Panc1 (cell line): ENCODE measurements at regions not wholly inside any gene's neighbourhood (a gene's known extent, or its start where the extent isn't known, plus 50 kb on each side); places are given as distances from the start of the nearest gene placed in this dataset.

Experiments used
- POLR2AphosphoS5 ChIP-seq: IDR thresholded peaks from 2 replicates; pipeline ENCODE4 v1.6.1; 2012; ENCODE audit warnings: mild to moderate bottlenecking, low read depth, low read length, moderate library complexity
- TCF7L2 ChIP-seq: IDR thresholded peaks from 2 replicates; pipeline ENCODE4 v1.6.1; 2011; ENCODE audit warnings: mild to moderate bottlenecking, low read depth, low read length, inconsistent platforms
- TF ChIP-seq, protein P1 (sequence below), 2 experiments: IDR thresholded peaks; 2 replicates each; pipeline ENCODE4 v1.6.1; 2011 to 2012; ENCODE audit warnings: low read depth in 2 of 2, control low read depth in 1 of 2, low read length in 1 of 2, mild to moderate bottlenecking in 1 of 2, moderate library complexity in 1 of 2; ENCODE audit not compliant: insufficient read depth in 1 of 2
- TF ChIP-seq, protein P2 (sequence below): fragments of 450-650 bp; IDR thresholded peaks from 2 replicates; pipeline ENCODE4 v1.5.1; 2017; ENCODE audit warnings: mild to moderate bottlenecking

DNA sequence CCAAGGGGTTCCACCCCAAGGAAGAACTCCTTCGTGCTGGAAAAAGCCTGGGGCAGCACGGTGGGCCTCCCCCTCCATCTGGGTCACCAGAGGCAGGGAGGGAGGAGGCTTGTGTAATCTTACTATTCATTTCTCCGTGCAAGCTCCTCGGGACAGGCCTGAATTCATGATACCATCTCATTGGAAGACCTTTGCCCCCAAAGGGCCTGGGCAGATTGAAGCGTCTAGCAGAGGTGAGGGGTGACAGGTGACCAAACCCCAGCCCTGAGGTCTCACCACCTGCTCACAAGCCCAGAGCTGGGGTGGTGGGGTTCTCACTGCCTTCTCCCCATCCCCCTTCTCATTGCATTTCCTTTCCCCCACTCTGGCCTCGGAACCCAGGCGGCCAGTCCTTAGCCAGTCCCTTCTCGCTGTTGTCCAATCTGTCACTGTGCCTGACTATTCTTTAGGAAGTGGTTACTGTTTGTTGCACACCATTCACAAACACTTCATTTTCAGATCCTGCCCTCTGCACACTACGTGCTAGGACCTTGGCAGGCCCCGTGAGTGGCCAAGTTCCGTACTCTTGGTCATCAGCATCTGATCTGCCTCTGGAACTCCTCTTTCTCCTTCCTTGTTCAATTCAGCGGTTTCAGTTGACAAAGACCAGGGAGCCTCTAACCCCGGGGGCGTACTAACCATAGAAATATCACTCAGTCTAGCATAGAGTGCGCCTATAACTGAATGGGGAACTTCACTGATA, 137.1 kb downstream of the LY86 start:
- TF ChIP-seq, protein P1, sequence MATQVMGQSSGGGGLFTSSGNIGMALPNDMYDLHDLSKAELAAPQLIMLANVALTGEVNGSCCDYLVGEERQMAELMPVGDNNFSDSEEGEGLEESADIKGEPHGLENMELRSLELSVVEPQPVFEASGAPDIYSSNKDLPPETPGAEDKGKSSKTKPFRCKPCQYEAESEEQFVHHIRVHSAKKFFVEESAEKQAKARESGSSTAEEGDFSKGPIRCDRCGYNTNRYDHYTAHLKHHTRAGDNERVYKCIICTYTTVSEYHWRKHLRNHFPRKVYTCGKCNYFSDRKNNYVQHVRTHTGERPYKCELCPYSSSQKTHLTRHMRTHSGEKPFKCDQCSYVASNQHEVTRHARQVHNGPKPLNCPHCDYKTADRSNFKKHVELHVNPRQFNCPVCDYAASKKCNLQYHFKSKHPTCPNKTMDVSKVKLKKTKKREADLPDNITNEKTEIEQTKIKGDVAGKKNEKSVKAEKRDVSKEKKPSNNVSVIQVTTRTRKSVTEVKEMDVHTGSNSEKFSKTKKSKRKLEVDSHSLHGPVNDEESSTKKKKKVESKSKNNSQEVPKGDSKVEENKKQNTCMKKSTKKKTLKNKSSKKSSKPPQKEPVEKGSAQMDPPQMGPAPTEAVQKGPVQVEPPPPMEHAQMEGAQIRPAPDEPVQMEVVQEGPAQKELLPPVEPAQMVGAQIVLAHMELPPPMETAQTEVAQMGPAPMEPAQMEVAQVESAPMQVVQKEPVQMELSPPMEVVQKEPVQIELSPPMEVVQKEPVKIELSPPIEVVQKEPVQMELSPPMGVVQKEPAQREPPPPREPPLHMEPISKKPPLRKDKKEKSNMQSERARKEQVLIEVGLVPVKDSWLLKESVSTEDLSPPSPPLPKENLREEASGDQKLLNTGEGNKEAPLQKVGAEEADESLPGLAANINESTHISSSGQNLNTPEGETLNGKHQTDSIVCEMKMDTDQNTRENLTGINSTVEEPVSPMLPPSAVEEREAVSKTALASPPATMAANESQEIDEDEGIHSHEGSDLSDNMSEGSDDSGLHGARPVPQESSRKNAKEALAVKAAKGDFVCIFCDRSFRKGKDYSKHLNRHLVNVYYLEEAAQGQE (IDR thresholded peaks at IDR 0.05; ENCODE audit: insufficient read depth in 1 of 2, low read depth in 2 of 2, low read length in 1 of 2): no peak
- TF ChIP-seq, protein P2, sequence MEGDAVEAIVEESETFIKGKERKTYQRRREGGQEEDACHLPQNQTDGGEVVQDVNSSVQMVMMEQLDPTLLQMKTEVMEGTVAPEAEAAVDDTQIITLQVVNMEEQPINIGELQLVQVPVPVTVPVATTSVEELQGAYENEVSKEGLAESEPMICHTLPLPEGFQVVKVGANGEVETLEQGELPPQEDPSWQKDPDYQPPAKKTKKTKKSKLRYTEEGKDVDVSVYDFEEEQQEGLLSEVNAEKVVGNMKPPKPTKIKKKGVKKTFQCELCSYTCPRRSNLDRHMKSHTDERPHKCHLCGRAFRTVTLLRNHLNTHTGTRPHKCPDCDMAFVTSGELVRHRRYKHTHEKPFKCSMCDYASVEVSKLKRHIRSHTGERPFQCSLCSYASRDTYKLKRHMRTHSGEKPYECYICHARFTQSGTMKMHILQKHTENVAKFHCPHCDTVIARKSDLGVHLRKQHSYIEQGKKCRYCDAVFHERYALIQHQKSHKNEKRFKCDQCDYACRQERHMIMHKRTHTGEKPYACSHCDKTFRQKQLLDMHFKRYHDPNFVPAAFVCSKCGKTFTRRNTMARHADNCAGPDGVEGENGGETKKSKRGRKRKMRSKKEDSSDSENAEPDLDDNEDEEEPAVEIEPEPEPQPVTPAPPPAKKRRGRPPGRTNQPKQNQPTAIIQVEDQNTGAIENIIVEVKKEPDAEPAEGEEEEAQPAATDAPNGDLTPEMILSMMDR: no peak
- TF ChIP-seq POLR2AphosphoS5: no peak
- no peak for TF ChIP-seq TCF7L2
